ENCODE measurements at regions not wholly inside any gene's neighbourhood (a gene's known extent, or its start where the extent isn't known, plus 50 kb on each side); places are given as distances from the start of the nearest gene placed in this dataset.

DNA sequence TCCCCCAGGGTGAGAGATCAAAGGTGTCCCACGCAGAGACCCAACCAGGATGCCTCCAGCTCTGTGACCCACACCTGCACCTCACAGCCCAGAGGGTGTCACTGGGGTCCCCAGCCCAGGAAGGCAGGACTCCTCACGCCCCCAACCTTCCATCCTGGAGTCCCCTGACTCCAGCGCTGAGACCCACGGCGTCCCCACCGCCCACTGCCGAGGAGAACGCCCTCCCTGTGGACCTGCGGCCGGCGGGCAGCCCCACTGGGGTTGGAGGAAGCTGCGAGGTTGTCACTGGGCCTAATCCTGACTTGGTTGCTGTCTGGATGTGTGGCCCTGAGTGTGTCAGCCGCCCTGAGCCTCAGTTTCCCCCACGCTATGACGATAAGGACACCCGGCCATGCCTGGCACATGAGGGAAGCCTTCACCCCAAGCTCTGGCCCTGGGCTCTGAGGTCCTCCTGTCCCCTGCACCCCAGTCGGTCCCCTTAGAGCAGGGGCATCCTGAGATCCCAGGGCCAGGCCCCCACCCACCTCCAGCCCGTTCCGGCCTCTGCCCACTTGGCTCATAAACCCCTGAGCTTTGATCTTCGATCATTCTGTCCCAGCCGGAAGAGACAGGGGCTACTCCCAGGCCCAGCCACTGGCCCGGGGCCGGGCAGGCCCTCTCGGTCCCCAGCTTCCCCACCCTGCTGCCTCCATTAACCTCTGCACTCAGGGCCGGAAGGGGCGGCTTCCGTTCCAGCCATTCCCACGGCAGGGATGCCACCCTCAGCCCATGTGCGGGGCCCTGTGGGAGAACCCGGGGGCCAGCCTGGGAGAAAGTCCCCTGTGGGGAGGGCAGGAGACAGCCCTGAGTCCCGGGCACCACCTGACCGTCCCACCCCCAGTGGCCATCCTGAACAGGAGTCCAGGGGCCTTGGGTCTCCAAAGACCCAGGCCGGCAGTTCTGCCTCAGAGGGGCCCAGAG is 113.2 kb downstream of the MICALL2 start:
- no peaks in the 10 kb centered on the region for H3K27me3 ChIP-seq (ENCODE audit: control insufficient read depth, insufficient read depth)
- intact Hi-C loops (cut with DNase I), result no loop called here
- DNase-seq (peak in 1 of 3 donors; percentile 7), ATAC-seq (peak in 1 of 2 donors; percentile 19)
- no peaks in the 10 kb centered on the region for H3K9me3 ChIP-seq (ENCODE audit: control insufficient read depth, low read length)
- no peak overlapping the region for H3K27ac ChIP-seq (ENCODE audit: low read length)
- WGBS, result 80% methylated on average over 33 of the region's 33 CpGs
- no peak overlapping the region for H3K4me3 ChIP-seq (ENCODE audit: low read length)
- no peaks in the 10 kb centered on the region for H3K4me1 ChIP-seq (ENCODE audit: control insufficient read depth, insufficient read depth, low read length)

DNA sequence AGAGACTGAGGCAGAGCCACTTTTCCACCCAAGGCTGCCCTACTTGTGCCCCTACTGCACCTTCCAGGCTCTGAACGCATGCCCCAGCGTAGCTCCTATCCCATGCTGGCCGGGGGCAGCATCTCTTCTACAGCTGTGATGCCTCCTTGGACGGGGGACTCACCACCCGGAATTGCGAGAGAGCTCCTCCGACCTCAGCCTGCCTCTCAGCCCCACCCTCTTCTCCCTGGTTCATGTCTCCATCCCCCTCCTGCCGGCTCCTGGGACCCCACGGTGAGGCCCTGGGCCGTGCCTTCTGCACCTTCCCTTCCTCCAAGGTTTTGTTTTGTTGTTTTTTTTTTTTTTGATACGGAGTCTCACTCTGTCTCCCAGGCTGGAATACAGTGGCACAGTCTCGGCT is 112.4 kb downstream of the MICALL2 start:
- no peaks in the 10 kb centered on the region for H3K4me1 ChIP-seq (ENCODE audit: control insufficient read depth, insufficient read depth, low read length)
- ATAC-seq (no peak), DNase-seq (no peak)
- intact Hi-C loops (cut with DNase I), result no loop called here
- no peaks in the 10 kb centered on the region for H3K9me3 ChIP-seq (ENCODE audit: control insufficient read depth, low read length)
- no peak overlapping the region for H3K4me3 ChIP-seq (ENCODE audit: low read length)
- no peaks in the 10 kb centered on the region for H3K27me3 ChIP-seq (ENCODE audit: control insufficient read depth, insufficient read depth)
- no peak overlapping the region for H3K27ac ChIP-seq (ENCODE audit: low read length)
- 74% methylated on average over 12 of the region's 12 CpGs for WGBS

DNA sequence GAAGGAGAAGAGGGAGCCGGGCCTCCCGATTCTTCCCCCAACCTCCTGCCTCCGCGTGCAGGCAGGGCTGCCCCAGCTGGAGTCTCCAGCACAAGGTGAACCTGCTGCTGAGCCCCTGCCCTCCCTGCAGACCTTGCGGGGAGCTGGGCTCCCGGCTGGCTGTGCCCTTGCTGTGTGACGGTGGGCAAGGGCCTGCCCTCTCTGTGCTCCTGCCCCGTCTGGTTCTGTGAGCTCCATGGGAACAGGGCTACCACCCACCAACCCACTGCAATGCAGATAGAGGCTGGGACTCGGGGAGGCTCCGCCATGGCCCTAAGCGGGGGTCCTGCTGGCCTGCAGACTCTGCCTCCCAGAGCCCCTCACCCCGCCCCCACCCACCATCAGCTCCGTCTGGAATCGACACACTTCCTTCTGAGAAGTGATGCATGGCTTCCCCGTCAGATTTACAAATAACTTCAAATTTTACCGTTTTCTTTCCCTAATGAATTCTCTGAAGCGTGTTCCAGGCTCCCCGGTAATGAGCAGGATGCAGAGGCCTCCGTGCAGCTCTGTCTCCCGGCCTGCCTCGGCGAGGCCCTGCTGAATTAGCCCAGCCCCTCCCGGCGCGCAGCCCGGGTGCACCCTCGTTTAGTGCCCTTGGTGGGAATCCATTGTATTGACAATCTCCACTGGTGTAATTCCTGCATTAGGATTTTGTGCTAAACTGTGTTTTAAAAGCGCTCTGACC is 111.0 kb downstream of the MICALL2 start:
- no peaks in the 10 kb centered on the region for H3K27me3 ChIP-seq (ENCODE audit: control insufficient read depth, insufficient read depth)
- intact Hi-C loops (cut with DNase I), result no loop called here
- H3K9me3 ChIP-seq (ENCODE audit: control insufficient read depth, low read length), result no peaks in the 10 kb centered on the region
- DNase-seq, result no peak
- H3K4me3 ChIP-seq (ENCODE audit: low read length), result no peak overlapping the region
- ATAC-seq, result no peak
- no peak overlapping the region for H3K27ac ChIP-seq (ENCODE audit: low read length)
- WGBS, result 63% methylated on average over 28 of the region's 28 CpGs
- no peaks in the 10 kb centered on the region for H3K4me1 ChIP-seq (ENCODE audit: control insufficient read depth, insufficient read depth, low read length)

GRCh38 chr7:1348823-1349335 is 110.4 kb downstream of the MICALL2 start:
- no peak overlapping the region for H3K27ac ChIP-seq (ENCODE audit: low read length)
- WGBS, result 80% methylated on average over 18 of the region's 18 CpGs
- H3K9me3 ChIP-seq (ENCODE audit: control insufficient read depth, low read length), result no peaks in the 10 kb centered on the region
- no peaks in the 10 kb centered on the region for H3K4me1 ChIP-seq (ENCODE audit: control insufficient read depth, insufficient read depth, low read length)
- H3K4me3 ChIP-seq (ENCODE audit: low read length), result no peak overlapping the region
- intact Hi-C loops (cut with DNase I), result no loop called here
- DNase-seq (no peak), ATAC-seq (no peak)
- no peaks in the 10 kb centered on the region for H3K27me3 ChIP-seq (ENCODE audit: control insufficient read depth, insufficient read depth)

DNA sequence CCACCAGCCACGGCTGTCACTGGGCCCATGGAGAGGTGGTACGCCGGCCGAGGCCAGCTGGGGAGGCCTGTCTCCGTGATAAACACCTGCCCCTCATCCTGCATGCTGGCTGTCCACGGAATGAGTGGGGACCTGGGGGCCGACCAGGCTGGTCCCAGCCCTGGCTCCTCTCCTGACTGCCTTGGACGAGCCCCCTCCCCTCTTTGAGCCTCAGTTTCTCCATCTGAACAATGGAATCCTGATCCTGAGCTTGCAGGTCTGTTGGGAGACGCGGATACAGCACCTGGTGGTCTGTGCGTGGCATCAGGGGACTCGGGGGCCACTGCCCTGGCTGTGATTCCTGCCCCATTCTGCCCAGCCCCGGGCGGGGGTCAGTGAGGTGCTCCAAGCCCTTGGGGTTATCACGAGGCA is 109.9 kb downstream of the MICALL2 start:
- peak in 1 of 3 donors; percentile 30 for DNase-seq

DNA sequence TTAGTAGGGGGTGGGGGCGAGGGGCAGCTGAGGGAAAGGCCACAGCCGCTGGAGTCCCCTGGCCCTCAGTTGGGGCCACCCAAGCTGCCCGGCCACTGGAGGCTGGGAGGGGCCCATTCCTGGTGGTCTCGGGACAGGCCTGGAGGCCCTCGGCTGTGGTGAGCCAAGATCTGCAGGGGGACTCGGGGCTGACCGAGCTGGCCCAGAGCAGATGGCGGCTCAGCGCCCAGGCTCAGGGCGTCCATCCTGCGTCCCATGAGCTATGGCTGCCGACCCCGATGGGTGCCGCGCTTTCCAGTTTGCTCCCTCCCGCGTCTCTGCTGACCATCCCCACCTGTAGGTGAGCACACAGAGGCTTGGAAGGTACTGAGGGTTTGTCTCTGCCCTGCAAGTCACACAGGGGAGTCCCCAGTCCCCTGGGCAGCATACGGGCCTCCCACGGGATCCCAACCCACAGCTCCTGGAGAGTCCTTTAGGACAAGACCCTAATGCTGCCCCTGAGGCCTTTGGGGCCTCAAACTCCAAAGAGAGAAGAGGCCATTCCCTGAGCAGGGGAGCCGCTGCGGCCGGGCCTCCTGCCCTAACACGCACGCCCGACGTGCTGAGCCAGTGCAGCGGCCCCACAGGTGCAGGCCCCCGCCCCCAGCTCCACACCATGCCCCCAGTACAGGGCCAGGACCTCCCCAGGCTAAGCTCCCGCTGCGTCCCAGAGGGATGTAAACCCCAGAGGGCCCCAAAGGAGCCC is 107.2 kb downstream of the MICALL2 start:
- DNase-seq (peak in 1 of 3 donors; percentile 43), ATAC-seq (no peak)
- 83% methylated on average over 30 of the region's 30 CpGs for WGBS
- Histone ChIP-seq H3K4me1 (ENCODE audit: control insufficient read depth, insufficient read depth, low read length) (no peaks in the 10 kb centered on the region), H3K27me3 (ENCODE audit: control insufficient read depth, insufficient read depth) (no peaks in the 10 kb centered on the region), H3K4me3 (ENCODE audit: low read length) (no peak overlapping the region), H3K9me3 (ENCODE audit: control insufficient read depth, low read length) (no peaks in the 10 kb centered on the region), H3K27ac (ENCODE audit: low read length) (no peak overlapping the region)
- intact Hi-C loops (cut with DNase I), result no loop called here

More for the DNA sequence above, 109.9 kb downstream of the MICALL2 start:
- WGBS, result 68% methylated on average over 15 of the region's 15 CpGs
- Histone ChIP-seq H3K4me1 (ENCODE audit: control insufficient read depth, insufficient read depth, low read length) (no peaks in the 10 kb centered on the region), H3K27me3 (ENCODE audit: control insufficient read depth, insufficient read depth) (no peaks in the 10 kb centered on the region), H3K27ac (ENCODE audit: low read length) (no peak overlapping the region), H3K9me3 (ENCODE audit: control insufficient read depth, low read length) (no peaks in the 10 kb centered on the region), H3K4me3 (ENCODE audit: low read length) (no peak overlapping the region)
- intact Hi-C loops (cut with DNase I), result no loop called here
- no peak for ATAC-seq

- WGBS, result 89% methylated on average over 27 of the region's 27 CpGs
- DNase-seq, result peak in 1 of 3 donors; percentile 18
- H3K4me1 ChIP-seq (ENCODE audit: control insufficient read depth, insufficient read depth, low read length), result no peaks in the 10 kb centered on the region
- intact Hi-C loops (cut with DNase I), result no loop called here
- H3K27ac ChIP-seq (ENCODE audit: low read length), result no peak overlapping the region
- no peaks in the 10 kb centered on the region for H3K27me3 ChIP-seq (ENCODE audit: control insufficient read depth, insufficient read depth)
- no peak overlapping the region for H3K4me3 ChIP-seq (ENCODE audit: low read length)
- no peaks in the 10 kb centered on the region for H3K9me3 ChIP-seq (ENCODE audit: control insufficient read depth, low read length)
- ATAC-seq, result no peak
Observed at GRCh38 chr7:1352656-1353271, 106.5 kb downstream of the MICALL2 start.

- ATAC-seq (no peak), DNase-seq (peak in 1 of 3 donors; percentile 6)
- WGBS, result 74% methylated on average over 32 of the region's 32 CpGs
- no peak overlapping the region for H3K4me3 ChIP-seq (ENCODE audit: low read length)
- no peaks in the 10 kb centered on the region for H3K27me3 ChIP-seq (ENCODE audit: control insufficient read depth, insufficient read depth)
- H3K27ac ChIP-seq (ENCODE audit: low read length), result no peak overlapping the region
- intact Hi-C loops (cut with DNase I), result no loop called here
- no peaks in the 10 kb centered on the region for H3K9me3 ChIP-seq (ENCODE audit: control insufficient read depth, low read length)
- no peaks in the 10 kb centered on the region for H3K4me1 ChIP-seq (ENCODE audit: control insufficient read depth, insufficient read depth, low read length)
Observed at GRCh38 chr7:1354661-1355567, 104.4 kb downstream of the MICALL2 start.

- DNase-seq, result peak in 1 of 3 donors; percentile 22
- H3K9me3 ChIP-seq (ENCODE audit: control insufficient read depth, low read length), result no peaks in the 10 kb centered on the region
- H3K4me1 ChIP-seq (ENCODE audit: control insufficient read depth, insufficient read depth, low read length), result no peaks in the 10 kb centered on the region
- H3K4me3 ChIP-seq (ENCODE audit: low read length), result no peak overlapping the region
- 62% methylated on average over 24 of the region's 24 CpGs for WGBS
- intact Hi-C loops (cut with DNase I), result no loop called here
- no peak overlapping the region for H3K27ac ChIP-seq (ENCODE audit: low read length)
- ATAC-seq, result no peak
- H3K27me3 ChIP-seq (ENCODE audit: control insufficient read depth, insufficient read depth), result no peaks in the 10 kb centered on the region
Observed at GRCh38 chr7:1355568-1356340, 103.5 kb downstream of the MICALL2 start.

Measured in right cardiac atrium (tissue), 5 donors.